Fibroblast of villous mesenchyme (primary cell): ENCODE measurements at regions not wholly inside any gene's neighbourhood (a gene's known extent, or its start where the extent isn't known, plus 50 kb on each side); places are given as distances from the start of the nearest gene placed in this dataset.

Experiments
- DNase-seq: peaks from one replicate; pipeline ENCODE4 v3.0.0-alpha.2; 2010; ENCODE audit warnings: low read depth
- H3K4me3 ChIP-seq: 2 replicates; pipeline ENCODE4 v1.5.1; 2011; ENCODE audit warnings: low read depth, mild to moderate bottlenecking, low read length
- TF ChIP-seq, protein P1 (sequence below): IDR thresholded peaks from 2 replicates; pipeline ENCODE4 v1.5.1; 2012; ENCODE audit warnings: low read depth, mild to moderate bottlenecking, low read length; ENCODE audit not compliant: insufficient read depth

DNA sequence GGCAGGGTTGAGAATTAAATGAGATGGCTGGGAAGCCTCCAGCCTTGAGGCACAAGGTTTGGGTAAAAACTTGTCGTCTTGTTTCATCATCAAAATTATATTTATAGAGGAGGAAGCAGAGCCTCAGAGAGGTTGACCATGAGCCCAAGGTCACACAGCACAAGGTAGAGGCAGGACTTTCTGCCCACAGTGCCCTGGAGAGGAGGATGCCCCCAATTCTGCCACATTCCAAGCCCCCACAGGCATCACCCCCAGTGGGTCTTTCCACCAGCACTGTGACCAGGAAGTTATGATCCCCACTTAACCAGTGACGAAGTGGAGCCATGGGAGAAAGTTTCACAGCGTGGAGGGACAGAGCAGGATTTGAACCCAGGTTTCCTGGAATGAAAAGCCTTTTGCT lies 400.0 kb downstream of the MATN1 start:
- no peak for DNase-seq
- H3K4me3 ChIP-seq: no peak overlapping the region
- TF ChIP-seq, protein P1, sequence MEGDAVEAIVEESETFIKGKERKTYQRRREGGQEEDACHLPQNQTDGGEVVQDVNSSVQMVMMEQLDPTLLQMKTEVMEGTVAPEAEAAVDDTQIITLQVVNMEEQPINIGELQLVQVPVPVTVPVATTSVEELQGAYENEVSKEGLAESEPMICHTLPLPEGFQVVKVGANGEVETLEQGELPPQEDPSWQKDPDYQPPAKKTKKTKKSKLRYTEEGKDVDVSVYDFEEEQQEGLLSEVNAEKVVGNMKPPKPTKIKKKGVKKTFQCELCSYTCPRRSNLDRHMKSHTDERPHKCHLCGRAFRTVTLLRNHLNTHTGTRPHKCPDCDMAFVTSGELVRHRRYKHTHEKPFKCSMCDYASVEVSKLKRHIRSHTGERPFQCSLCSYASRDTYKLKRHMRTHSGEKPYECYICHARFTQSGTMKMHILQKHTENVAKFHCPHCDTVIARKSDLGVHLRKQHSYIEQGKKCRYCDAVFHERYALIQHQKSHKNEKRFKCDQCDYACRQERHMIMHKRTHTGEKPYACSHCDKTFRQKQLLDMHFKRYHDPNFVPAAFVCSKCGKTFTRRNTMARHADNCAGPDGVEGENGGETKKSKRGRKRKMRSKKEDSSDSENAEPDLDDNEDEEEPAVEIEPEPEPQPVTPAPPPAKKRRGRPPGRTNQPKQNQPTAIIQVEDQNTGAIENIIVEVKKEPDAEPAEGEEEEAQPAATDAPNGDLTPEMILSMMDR: no peak

DNA sequence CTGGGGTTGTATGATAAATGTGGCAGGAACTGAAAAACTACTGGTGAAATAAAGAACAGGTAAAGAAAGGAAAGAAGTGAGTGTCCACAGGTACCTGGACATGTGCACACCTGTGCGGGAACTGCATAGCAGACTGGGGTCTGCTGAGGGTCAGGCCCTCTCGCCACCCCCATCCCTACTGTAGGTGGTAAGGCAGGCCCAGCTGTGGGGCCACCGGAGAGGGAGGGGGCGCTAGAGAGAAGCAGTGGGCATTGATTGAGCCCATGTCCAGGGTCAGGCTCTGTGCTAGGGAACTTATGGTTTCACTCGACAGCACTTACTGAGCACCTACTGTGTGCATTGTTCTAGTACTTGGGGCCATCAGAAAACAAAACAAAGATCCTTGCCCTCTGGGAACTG lies 400.5 kb downstream of the MATN1 start:
- TF ChIP-seq, protein P1: no peak
- no peak for DNase-seq
- no peak overlapping the region for H3K4me3 ChIP-seq

DNA sequence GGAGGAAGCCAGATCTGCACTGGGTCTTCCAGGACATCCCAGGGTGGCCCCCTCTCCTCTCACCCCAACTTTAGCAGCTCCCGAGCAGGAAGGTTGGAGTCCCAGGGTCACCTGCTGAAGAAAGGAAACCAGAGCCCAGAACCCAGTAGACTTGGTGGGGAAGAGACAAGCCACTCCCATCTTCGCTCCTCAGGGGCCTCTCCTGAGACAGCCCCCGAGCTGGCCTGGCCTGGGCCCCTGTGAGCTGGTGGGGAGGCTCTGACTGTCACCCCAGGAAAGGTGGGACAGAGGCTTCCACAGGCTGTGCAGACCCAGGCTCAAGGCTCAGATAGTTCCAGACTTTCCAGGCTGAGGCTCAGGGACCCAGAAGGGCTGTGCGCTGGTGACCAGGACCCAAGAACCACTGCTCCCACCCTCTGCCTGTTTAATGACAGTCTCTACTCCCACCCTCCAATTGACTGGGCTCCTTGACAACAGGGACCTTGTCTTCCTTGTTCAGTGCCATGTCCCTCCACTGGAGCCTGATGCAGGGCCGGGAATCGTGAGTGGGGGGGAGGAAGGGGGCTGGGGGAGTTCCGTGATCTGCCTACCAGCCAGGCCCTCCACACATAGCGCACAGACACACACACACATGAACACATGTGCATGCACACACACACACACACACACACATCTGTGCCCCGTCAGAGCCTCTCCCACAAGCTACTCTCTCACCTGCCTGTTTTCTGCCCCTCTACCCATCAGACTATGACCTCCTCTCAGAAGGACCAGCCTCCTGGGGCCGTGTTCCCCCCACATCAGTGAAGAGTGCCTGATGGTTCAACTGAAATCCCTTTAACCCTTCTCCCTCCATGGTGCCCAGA lies 401.2 kb downstream of the MATN1 start:
- no peak for DNase-seq
- TF ChIP-seq, protein P1: no peak
- H3K4me3 ChIP-seq: no peak overlapping the region

DNA sequence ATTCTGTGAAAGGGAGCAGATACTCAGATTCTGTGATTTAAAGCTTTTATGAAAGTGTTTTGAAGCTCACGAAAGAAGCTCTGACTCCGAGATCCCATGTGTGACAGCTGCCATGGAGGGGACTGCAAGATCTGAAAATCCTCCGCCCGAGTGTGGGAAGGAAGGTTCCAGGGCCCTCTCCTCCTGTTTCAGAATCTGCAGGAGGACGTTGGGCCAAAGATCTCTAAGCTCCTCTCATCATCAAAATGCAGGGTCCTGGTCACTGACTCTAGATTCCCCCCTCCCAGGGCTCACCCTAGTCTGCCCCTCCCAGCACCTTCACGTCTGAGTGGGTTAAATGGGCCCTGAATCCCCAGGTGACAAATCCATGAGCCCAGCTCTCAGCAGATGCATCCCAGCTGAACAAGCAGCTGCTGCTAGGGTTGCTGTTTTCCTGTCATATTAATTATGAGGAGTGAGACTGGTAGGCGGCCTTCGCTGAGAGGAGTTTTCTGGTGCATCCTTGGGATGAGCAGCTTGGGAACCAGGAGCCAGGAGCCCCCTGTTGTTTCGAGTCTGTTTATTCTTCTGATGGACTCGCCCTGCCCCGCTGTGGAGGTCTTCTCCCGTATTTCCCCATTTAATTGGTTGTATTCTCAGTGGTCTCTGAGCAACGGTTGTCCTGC lies 402.0 kb downstream of the MATN1 start:
- H3K4me3 ChIP-seq: no peak overlapping the region

DNA sequence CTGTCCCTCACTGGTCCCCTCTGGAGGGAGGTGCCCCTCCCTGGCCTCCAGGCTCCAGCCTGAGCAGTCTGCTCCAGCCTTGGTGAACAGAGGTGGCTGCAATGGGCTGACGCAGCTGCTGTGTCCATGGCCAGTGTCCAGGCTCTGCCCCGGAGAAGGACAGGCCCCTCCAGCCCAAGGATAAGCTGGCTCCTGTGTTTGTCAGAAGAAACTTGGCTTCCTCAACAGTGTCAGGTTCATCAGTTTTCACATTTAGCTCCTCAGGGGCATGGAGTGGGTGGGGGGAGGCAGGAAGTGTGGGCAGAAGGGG lies 402.8 kb downstream of the MATN1 start:
- TF ChIP-seq, protein P1: no peak
- DNase-seq: no peak
- H3K4me3 ChIP-seq: no peak overlapping the region

More for the DNA sequence above, 402.0 kb downstream of the MATN1 start:
- TF ChIP-seq, protein P1: no peak
- DNase-seq: no peak

DNA sequence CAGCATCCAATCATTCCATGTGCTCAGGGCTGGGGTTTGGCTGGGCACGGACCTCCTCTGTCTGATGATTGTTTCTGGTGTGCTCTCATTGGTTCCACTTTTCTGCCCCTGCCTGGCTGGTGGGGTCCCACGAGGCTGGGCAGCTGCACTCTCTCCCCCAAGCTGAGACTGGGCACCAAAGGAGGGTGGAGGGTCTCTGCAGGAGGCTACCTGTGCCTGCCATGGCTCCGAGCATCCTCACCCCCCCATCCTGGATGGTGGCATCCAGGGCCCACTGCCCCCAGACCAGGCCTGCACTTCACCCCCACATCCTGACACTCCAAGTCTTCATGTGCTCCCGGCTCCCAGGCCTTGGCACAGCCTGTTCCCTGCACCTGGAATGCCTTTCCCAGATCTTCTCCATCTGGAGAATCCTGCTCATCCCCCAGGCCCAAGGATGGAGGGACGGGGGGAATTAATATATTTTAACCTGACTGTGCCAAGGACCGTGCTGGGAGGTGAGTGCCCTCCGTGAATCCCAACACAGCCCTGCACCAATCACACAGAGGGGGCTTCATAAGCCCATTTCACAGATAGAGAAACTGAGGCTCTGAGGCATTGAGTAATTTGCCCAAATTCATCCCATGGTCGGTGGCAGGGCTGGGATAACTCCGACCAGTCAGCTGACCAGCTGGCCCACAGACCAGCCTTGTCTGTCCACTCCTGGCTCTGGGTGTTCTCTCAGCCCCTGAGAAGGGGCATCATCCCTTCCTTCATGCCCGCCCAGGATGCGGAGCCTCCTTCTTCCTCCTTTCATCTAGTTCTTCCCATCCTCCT lies 403.4 kb downstream of the MATN1 start:
- H3K4me3 ChIP-seq: no peak overlapping the region
- TF ChIP-seq, protein P1: no peak
- no peak for DNase-seq
